DOHH2 (cell line): ENCODE measurements at regions not wholly inside any gene's neighbourhood (a gene's known extent, or its start where the extent isn't known, plus 50 kb on each side); places are given as distances from the start of the nearest gene placed in this dataset.

Source experiments
- H3F3A ChIP-seq: fragments of 200-600 bp; sonication (generic), shearing (Covaris generic); 2 replicates; pipeline ENCODE4 v1.6.0; 2016; ENCODE audit warnings: antibody characterized with exemption, mild to moderate bottlenecking; ENCODE audit not compliant: control insufficient read depth, insufficient read depth
- H3K27ac ChIP-seq: fragments of 200-600 bp; sonication (generic); 2 replicates; pipeline ENCODE4 v1.5.1; 2014; ENCODE audit warnings: low read depth, mild to moderate bottlenecking, low read length, moderate library complexity
- H3K27me3 ChIP-seq: fragments of 200-600 bp; sonication (generic); 2 replicates; pipeline ENCODE4 v1.6.1; 2014; ENCODE audit warnings: mild to moderate bottlenecking, low read length, mixed read lengths; ENCODE audit not compliant: control insufficient read depth
- H3K36me3 ChIP-seq: fragments of 200-600 bp; sonication (generic); 2 replicates; pipeline ENCODE4 v1.6.1; 2014; ENCODE audit warnings: mild to moderate bottlenecking, low read length, moderate library complexity, mixed read lengths; ENCODE audit not compliant: control insufficient read depth
- H3K4me1 ChIP-seq: fragments of 200-600 bp; sonication (generic); 2 replicates; pipeline ENCODE4 v1.6.1; 2014; ENCODE audit warnings: mild to moderate bottlenecking, low read length, mixed read lengths; ENCODE audit not compliant: control insufficient read depth
- H3K4me2 ChIP-seq: fragments of 200-600 bp; sonication (generic); 2 replicates; pipeline ENCODE4 v1.6.0; 2014; ENCODE audit warnings: mild to moderate bottlenecking, low read length, moderate library complexity
- H3K4me3 ChIP-seq: fragments of 200-600 bp; sonication (generic); 2 replicates; pipeline ENCODE4 v1.5.1; 2014; ENCODE audit warnings: mild to moderate bottlenecking, low read length, mixed read lengths
- H3K79me2 ChIP-seq: fragments of 200-600 bp; sonication (generic); 2 replicates; pipeline ENCODE4 v1.6.1; 2014; ENCODE audit warnings: mild to moderate bottlenecking, low read length, mixed read lengths; ENCODE audit not compliant: control insufficient read depth
- H3K9me2 ChIP-seq: fragments of 200-600 bp; sonication (generic); replicated peaks from 2 replicates; pipeline ENCODE4 v1.6.1; 2014; ENCODE audit warnings: mild to moderate bottlenecking, low read length, mixed read lengths; ENCODE audit not compliant: control insufficient read depth
- H3K9me3 ChIP-seq: fragments of 200-600 bp; sonication (generic); 2 replicates; pipeline ENCODE4 v1.6.1; 2014; ENCODE audit warnings: antibody characterized with exemption, low read length, mixed read lengths; ENCODE audit not compliant: control insufficient read depth, insufficient read depth
- H4K20me1 ChIP-seq: fragments of 200-600 bp; sonication (generic); 2 replicates; pipeline ENCODE4 v1.6.0; 2014; ENCODE audit warnings: low read depth, mild to moderate bottlenecking, antibody characterized with exemption, low read length, moderate library complexity; ENCODE audit not compliant: control insufficient read depth, insufficient read depth
- CTCF ChIP-seq: fragments of 200-600 bp; sonication (generic); IDR thresholded peaks from one replicate; pipeline ENCODE4 v1.5.1; 2014; ENCODE audit warnings: antibody characterized with exemption, mild to moderate bottlenecking, low read depth, low read length; ENCODE audit not compliant: poor library complexity, severe bottlenecking
- EZH2phosphoT487 ChIP-seq: fragments of 200-600 bp; sonication (generic); IDR thresholded peaks from 2 replicates; pipeline ENCODE4 v1.6.1; 2017; ENCODE audit warnings: borderline replicate concordance, mild to moderate bottlenecking, antibody characterized with exemption, low read length, moderate library complexity, mixed read lengths

- no peaks in the 10 kb centered on the region for H3K9me3 ChIP-seq
- H4K20me1 ChIP-seq = no peaks in the 10 kb centered on the region
- H3K79me2 ChIP-seq = no peaks in the 10 kb centered on the region
- TF ChIP-seq EZH2phosphoT487 (no peak), CTCF (no peak)
- no peaks in the 10 kb centered on the region for H3F3A ChIP-seq
- no peak overlapping the region for H3K27ac ChIP-seq
- H3K4me3 ChIP-seq = no peak overlapping the region
- no peak overlapping the region for H3K4me2 ChIP-seq
- no peaks in the 10 kb centered on the region for H3K36me3 ChIP-seq
- no peaks in the 10 kb centered on the region for H3K4me1 ChIP-seq
- H3K27me3 ChIP-seq = no peaks in the 10 kb centered on the region
- H3K9me2 ChIP-seq = no peaks in the 10 kb centered on the region
Measured at GRCh38 chr7:46660402-46660980, 739.4 kb upstream of the IGFBP3 start.

- Histone ChIP-seq H3F3A (no peaks in the 10 kb centered on the region), H3K36me3 (no peaks in the 10 kb centered on the region), H4K20me1 (no peaks in the 10 kb centered on the region), H3K27ac (no peak overlapping the region), H3K9me3 (no peaks in the 10 kb centered on the region), H3K4me3 (no peak overlapping the region), H3K9me2 (no peaks in the 10 kb centered on the region), H3K4me1 (no peaks in the 10 kb centered on the region), H3K4me2 (no peak overlapping the region), H3K79me2 (no peaks in the 10 kb centered on the region), H3K27me3 (no peaks in the 10 kb centered on the region)
- TF ChIP-seq EZH2phosphoT487 = no peak
- no peak for TF ChIP-seq CTCF
Measured at GRCh38 chr7:46658281-46658680, 737.2 kb upstream of the IGFBP3 start.

GRCh38 chr7:46654546-46655443, 733.7 kb upstream of the IGFBP3 start:
- Histone ChIP-seq H3K27me3 (no peaks in the 10 kb centered on the region), H3K4me1 (no peaks in the 10 kb centered on the region), H3F3A (no peaks in the 10 kb centered on the region), H3K27ac (no peak overlapping the region), H3K9me3 (no peaks in the 10 kb centered on the region), H3K9me2 (no peaks in the 10 kb centered on the region), H3K36me3 (no peaks in the 10 kb centered on the region), H4K20me1 (no peaks in the 10 kb centered on the region), H3K4me3 (no peak overlapping the region), H3K79me2 (no peaks in the 10 kb centered on the region), H3K4me2 (no peak overlapping the region)
- TF ChIP-seq CTCF (no peak), EZH2phosphoT487 (no peak)
